Gastrocnemius medialis (tissue), 4 donors: ENCODE measurements at regions not wholly inside any gene's neighbourhood (a gene's known extent, or its start where the extent isn't known, plus 50 kb on each side); places are given as distances from the start of the nearest gene placed in this dataset.

Experiments used
- POLR2A ChIP-seq, 2 donors: fragments of 450-650 bp; IDR thresholded peaks; one replicate each; pipeline ENCODE4 v1.6.1; 2017; ENCODE audit warnings: antibody characterized with exemption in 2 of 2, mild to moderate bottlenecking in 2 of 2, moderate library complexity in 2 of 2
- TF ChIP-seq, protein P1 (sequence below), 5 experiments: fragments of 450-650 bp in 3 of 5; fragments of 200-600 bp in 2 of 5; sonication (generic) in 2 of 5; IDR thresholded peaks in 4 of 5; conservative IDR thresholded peaks in 1 of 5; 1 replicate in 4 of 5; 2 replicates in 1 of 5; pipeline ENCODE4 v1.5.1; 2016 to 2019; ENCODE audit warnings: antibody characterized with exemption in 5 of 5, mild to moderate bottlenecking in 3 of 5, moderate library complexity in 3 of 5

DNA sequence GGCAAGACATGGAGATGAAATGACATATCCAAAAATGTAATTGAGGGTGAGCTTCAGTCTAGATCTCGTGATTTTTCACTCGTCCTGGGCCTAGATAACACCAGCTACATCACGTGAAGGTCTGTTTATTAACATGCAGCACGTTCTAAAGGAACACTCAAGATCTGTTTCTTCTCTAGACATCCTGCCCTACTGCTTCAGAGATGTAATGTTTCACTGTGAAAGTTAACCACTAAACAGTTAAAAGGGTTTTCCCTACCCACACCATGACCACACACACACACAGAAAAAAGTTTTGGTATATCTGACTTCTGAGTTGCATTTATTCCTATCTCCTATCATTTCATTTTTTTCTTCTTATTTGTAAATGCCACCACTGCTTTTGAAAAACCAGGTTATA, 52.3 kb upstream of the SMIM31 start:
- TF ChIP-seq, protein P1, sequence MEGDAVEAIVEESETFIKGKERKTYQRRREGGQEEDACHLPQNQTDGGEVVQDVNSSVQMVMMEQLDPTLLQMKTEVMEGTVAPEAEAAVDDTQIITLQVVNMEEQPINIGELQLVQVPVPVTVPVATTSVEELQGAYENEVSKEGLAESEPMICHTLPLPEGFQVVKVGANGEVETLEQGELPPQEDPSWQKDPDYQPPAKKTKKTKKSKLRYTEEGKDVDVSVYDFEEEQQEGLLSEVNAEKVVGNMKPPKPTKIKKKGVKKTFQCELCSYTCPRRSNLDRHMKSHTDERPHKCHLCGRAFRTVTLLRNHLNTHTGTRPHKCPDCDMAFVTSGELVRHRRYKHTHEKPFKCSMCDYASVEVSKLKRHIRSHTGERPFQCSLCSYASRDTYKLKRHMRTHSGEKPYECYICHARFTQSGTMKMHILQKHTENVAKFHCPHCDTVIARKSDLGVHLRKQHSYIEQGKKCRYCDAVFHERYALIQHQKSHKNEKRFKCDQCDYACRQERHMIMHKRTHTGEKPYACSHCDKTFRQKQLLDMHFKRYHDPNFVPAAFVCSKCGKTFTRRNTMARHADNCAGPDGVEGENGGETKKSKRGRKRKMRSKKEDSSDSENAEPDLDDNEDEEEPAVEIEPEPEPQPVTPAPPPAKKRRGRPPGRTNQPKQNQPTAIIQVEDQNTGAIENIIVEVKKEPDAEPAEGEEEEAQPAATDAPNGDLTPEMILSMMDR (IDR thresholded peaks at IDR 0.05 in 4 of 5, conservative IDR thresholded peaks at IDR 0.05 in 1 of 5): no peak
- TF ChIP-seq POLR2A (IDR thresholded peaks at IDR 0.05): no peak
